HEK293T (cell line): ENCODE measurements at regions not wholly inside any gene's neighbourhood (a gene's known extent, or its start where the extent isn't known, plus 50 kb on each side); places are given as distances from the start of the nearest gene placed in this dataset.

Source experiments
- CTCF ChIA-PET: fragments of 350-600 bp; formaldehyde crosslinking; extraction: SDS; loops from one replicate; lab custom pipeline; 2021; ENCODE audit warnings: antibody characterized with exemption, inconsistent platforms; lab: Yijun Ruan, JAX
- POLR2A ChIA-PET: fragments of 350-600 bp; formaldehyde crosslinking; extraction: SDS; loops from one replicate; lab custom pipeline; 2020; ENCODE audit warnings: antibody characterized with exemption, inconsistent platforms; lab: Yijun Ruan, JAX
- DNase-seq: peaks from one replicate; pipeline ENCODE4 v3.0.0; 2012; ENCODE audit warnings: mixed read lengths; ENCODE audit errors: extremely low spot score
- ARNT ChIP-seq: fragments of 450-650 bp; IDR thresholded peaks from 2 replicates; pipeline ENCODE4 v1.6.1; 2017; ENCODE audit warnings: mild to moderate bottlenecking
- BHLHE40 ChIP-seq: fragments of 450-650 bp; IDR thresholded peaks from 2 replicates; pipeline ENCODE4 v1.6.1; 2016; ENCODE audit warnings: mild to moderate bottlenecking, moderate library complexity, borderline replicate concordance
- CTBP1 ChIP-seq: fragments of 450-650 bp; IDR thresholded peaks from 2 replicates; pipeline ENCODE4 v1.6.1; 2016; ENCODE audit warnings: borderline replicate concordance
- ELF4 ChIP-seq: fragments of 450-650 bp; IDR thresholded peaks from 2 replicates; pipeline ENCODE4 v1.6.1; 2017; ENCODE audit warnings: antibody characterized with exemption
- FOXA1 ChIP-seq: fragments of 450-650 bp; IDR thresholded peaks from 2 replicates; pipeline ENCODE4 v1.6.1; 2016; ENCODE audit warnings: mild to moderate bottlenecking
- FOXK2 ChIP-seq: fragments of 450-650 bp; IDR thresholded peaks from 2 replicates; pipeline ENCODE4 v1.6.1; 2016; ENCODE audit warnings: mild to moderate bottlenecking
- FOXM1 ChIP-seq: fragments of 450-650 bp; IDR thresholded peaks from 2 replicates; pipeline ENCODE4 v1.6.1; 2017; ENCODE audit warnings: mild to moderate bottlenecking, borderline replicate concordance
- HDGF ChIP-seq: fragments of 450-650 bp; IDR thresholded peaks from 2 replicates; pipeline ENCODE4 v1.6.1; 2017; ENCODE audit warnings: antibody characterized with exemption, borderline replicate concordance
- L3MBTL2 ChIP-seq: fragments of 450-650 bp; conservative IDR thresholded peaks from 2 replicates; pipeline ENCODE4 v1.6.1; 2016; ENCODE audit warnings: mild to moderate bottlenecking
- LEF1 ChIP-seq: fragments of 450-650 bp; IDR thresholded peaks from 2 replicates; pipeline ENCODE4 v1.6.1; 2017; ENCODE audit warnings: mild to moderate bottlenecking, borderline replicate concordance
- NFRKB ChIP-seq: fragments of 450-650 bp; IDR thresholded peaks from 2 replicates; pipeline ENCODE4 v1.6.1; 2016; ENCODE audit warnings: mild to moderate bottlenecking, moderate library complexity
- PKNOX1 ChIP-seq: fragments of 450-650 bp; IDR thresholded peaks from 2 replicates; pipeline ENCODE4 v1.6.1; 2016
- SP1 ChIP-seq: fragments of 450-650 bp; IDR thresholded peaks from 2 replicates; pipeline ENCODE4 v1.6.1; 2017
- SUZ12 ChIP-seq: fragments of 450-650 bp; IDR thresholded peaks from 2 replicates; pipeline ENCODE4 v1.6.1; 2016; ENCODE audit warnings: mild to moderate bottlenecking
- TARDBP ChIP-seq: fragments of 450-650 bp; IDR thresholded peaks from 2 replicates; pipeline ENCODE4 v1.6.1; 2016
- ZNF384 ChIP-seq: fragments of 450-650 bp; IDR thresholded peaks from 2 replicates; pipeline ENCODE4 v1.6.1; 2016

- POLR2A ChIA-PET = no interaction called here
- TF ChIP-seq NFRKB = no peak
- no peak for TF ChIP-seq FOXA1
- no peak for TF ChIP-seq BHLHE40
- no peak for TF ChIP-seq TARDBP
- no peak for TF ChIP-seq FOXK2
- no peak for TF ChIP-seq SUZ12
- no peak for TF ChIP-seq HDGF
- no peak for TF ChIP-seq FOXM1
- no peak for TF ChIP-seq ARNT
- TF ChIP-seq CTBP1 = no peak
- no peak for TF ChIP-seq ELF4
- CTCF ChIA-PET = interaction anchor here (0.6 kb wide), 1 partner anchor 872 kb away, joined by 3 read pairs; no protein-coding TSS in a partner anchor
- DNase-seq = no peak
Measured at GRCh38 chr18:28831908-28832307, 655.0 kb upstream of the CDH2 start.

- TF ChIP-seq ZNF384 (no peak), PKNOX1 (no peak)
Measured at GRCh38 chr18:28831476-28831875, 654.5 kb upstream of the CDH2 start.

GRCh38 chr18:28826107-28826506 is 649.2 kb upstream of the CDH2 start:
- CTCF ChIA-PET = no interaction called here
- no peak for DNase-seq
- POLR2A ChIA-PET = no interaction called here
- TF ChIP-seq NFRKB = no peak
- TF ChIP-seq CTBP1 = no peak
- TF ChIP-seq HDGF = no peak
- TF ChIP-seq BHLHE40 = no peak

More at GRCh38 chr18:28831476-28831875, 654.5 kb upstream of the CDH2 start:
- DNase-seq = no peak
- CTCF ChIA-PET = interaction anchor here (0.6 kb wide), 1 partner anchor 872 kb away, joined by 3 read pairs; no protein-coding TSS in a partner anchor
- POLR2A ChIA-PET = no interaction called here

GRCh38 chr18:28824183-28824574 is 647.2 kb upstream of the CDH2 start:
- ChIA-PET CTCF (no interaction called here), POLR2A (no interaction called here)
- TF ChIP-seq L3MBTL2 (no peak), FOXM1 (no peak), TARDBP (no peak), FOXA1 (no peak)
- no peak for DNase-seq

GRCh38 chr18:28823506-28824182 is 646.7 kb upstream of the CDH2 start:
- TF ChIP-seq ARNT (no peak), HDGF (no peak), FOXM1 (no peak), SP1 (no peak), FOXA1 (no peak), NFRKB (no peak), CTBP1 (no peak), L3MBTL2 (no peak), TARDBP (no peak), SUZ12 (no peak), ELF4 (no peak), BHLHE40 (no peak), PKNOX1 (no peak), FOXK2 (no peak), ZNF384 (no peak), LEF1 (no peak)
- no peak for DNase-seq
- ChIA-PET CTCF (no interaction called here), POLR2A (no interaction called here)

GRCh38 chr18:28820353-28820752 is 643.4 kb upstream of the CDH2 start:
- TF ChIP-seq SP1 (no peak), HDGF (no peak), ZNF384 (no peak), FOXM1 (no peak), LEF1 (no peak), FOXK2 (no peak), SUZ12 (no peak), NFRKB (no peak), TARDBP (no peak)
- no peak for DNase-seq
- CTCF ChIA-PET = no interaction called here
- POLR2A ChIA-PET = no interaction called here

- TF ChIP-seq BHLHE40 (no peak), TARDBP (no peak), ELF4 (no peak), ZNF384 (no peak), NFRKB (no peak), SUZ12 (no peak), FOXM1 (no peak), PKNOX1 (no peak), L3MBTL2 (no peak), FOXA1 (no peak), CTBP1 (no peak), SP1 (no peak)
- DNase-seq = no peak
- ChIA-PET POLR2A (no interaction called here), CTCF (no interaction called here)
Measured at GRCh38 chr18:28816155-28816554, 639.2 kb upstream of the CDH2 start.
